WTC11 (cell line): ENCODE measurements at regions not wholly inside any gene's neighbourhood (a gene's known extent, or its start where the extent isn't known, plus 50 kb on each side); places are given as distances from the start of the nearest gene placed in this dataset.

Experiments
- ATF2 ChIP-seq: sonication (generic); formaldehyde crosslinking; IDR thresholded peaks from 2 replicates; pipeline ENCODE4 v1.8.1; 2022; ENCODE audit warnings: low read depth, missing genetic modification reagents, borderline replicate concordance
- CTCF ChIP-seq: fragments of 200-600 bp; IDR thresholded peaks from 2 replicates; pipeline ENCODE4 v1.8.0; 2022; ENCODE audit warnings: antibody characterized with exemption
- E2F1 ChIP-seq: sonication (generic); formaldehyde crosslinking; IDR thresholded peaks from 2 replicates; pipeline ENCODE4 v1.8.0; 2022; ENCODE audit warnings: mild to moderate bottlenecking, missing genetic modification reagents
- IRF2 ChIP-seq: sonication (generic); formaldehyde crosslinking; IDR thresholded peaks from 2 replicates; pipeline ENCODE4 v1.8.0; 2022; ENCODE audit warnings: low read depth, missing genetic modification reagents, borderline replicate concordance
- MXD4 ChIP-seq: fragments of 250-450 bp; sonication (Bioruptor Pico); IDR thresholded peaks from 2 replicates; pipeline ENCODE4 v1.8.0; 2021; ENCODE audit warnings: mild to moderate bottlenecking, moderate library complexity, borderline replicate concordance
- NFYB ChIP-seq: sonication (generic); formaldehyde crosslinking; conservative IDR thresholded peaks from 2 replicates; pipeline ENCODE4 v1.8.0; 2022; ENCODE audit warnings: low read depth, missing genetic modification reagents
- NR2C2 ChIP-seq: sonication (generic); formaldehyde crosslinking; IDR thresholded peaks from 2 replicates; pipeline ENCODE4 v1.8.0; 2022; ENCODE audit warnings: mild to moderate bottlenecking, missing genetic modification reagents
- ZNF121 ChIP-seq: sonication (generic); formaldehyde crosslinking; IDR thresholded peaks from 2 replicates; pipeline ENCODE4 v1.8.0; 2023; ENCODE audit warnings: missing genetic modification reagents
- ZNF416 ChIP-seq: fragments of 250-450 bp; sonication (Bioruptor Pico); IDR thresholded peaks from 2 replicates; pipeline ENCODE4 v1.9.0; 2021; ENCODE audit warnings: mild to moderate bottlenecking, inconsistent platforms
- TF ChIP-seq, protein P1 (sequence below): fragments of 250-450 bp; sonication (Bioruptor Pico); IDR thresholded peaks from 2 replicates; pipeline ENCODE4 v1.8.0; 2021; ENCODE audit warnings: mild to moderate bottlenecking
- TF ChIP-seq, protein P2 (sequence below): sonication (generic); formaldehyde crosslinking; IDR thresholded peaks from 2 replicates; pipeline ENCODE4 v1.8.1; 2023; ENCODE audit warnings: mild to moderate bottlenecking, missing genetic modification reagents
- TF ChIP-seq, protein P3 (sequence below): fragments of 250-450 bp; sonication (Bioruptor Pico); IDR thresholded peaks from 2 replicates; pipeline ENCODE4 v1.9.0; 2021; ENCODE audit warnings: mild to moderate bottlenecking, borderline replicate concordance

DNA sequence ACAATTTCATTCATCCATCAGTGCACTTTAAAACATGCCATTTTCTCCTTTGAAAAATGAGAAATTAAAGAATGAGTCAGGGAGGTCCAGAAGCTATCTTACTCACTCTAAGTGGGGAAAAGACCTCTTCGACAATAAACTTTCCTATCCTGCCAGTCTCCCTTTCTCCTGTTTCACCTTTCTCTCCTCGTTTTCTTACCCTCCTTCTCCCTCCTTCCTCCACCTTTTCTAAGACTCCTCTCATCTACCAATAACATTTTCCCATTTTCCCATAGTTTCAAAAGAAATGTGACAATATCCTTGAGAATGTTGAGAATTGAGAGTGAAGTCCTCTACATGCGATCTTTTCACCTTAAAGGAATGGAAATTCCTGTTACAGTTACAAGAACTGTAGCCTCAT, 450.5 kb upstream of the GRAMD2B start:
- TF ChIP-seq CTCF (no peak), ZNF416 (CRISPR knock-in tag) (no peak), ZNF121 (CRISPR knock-in tag) (no peak), MXD4 (CRISPR knock-in tag) (no peak), NR2C2 (CRISPR knock-in tag) (no peak), E2F1 (CRISPR knock-in tag) (no peak), NFYB (CRISPR knock-in tag) (no peak), ATF2 (no peak), IRF2 (CRISPR knock-in tag) (no peak)
- TF ChIP-seq, protein P1, sequence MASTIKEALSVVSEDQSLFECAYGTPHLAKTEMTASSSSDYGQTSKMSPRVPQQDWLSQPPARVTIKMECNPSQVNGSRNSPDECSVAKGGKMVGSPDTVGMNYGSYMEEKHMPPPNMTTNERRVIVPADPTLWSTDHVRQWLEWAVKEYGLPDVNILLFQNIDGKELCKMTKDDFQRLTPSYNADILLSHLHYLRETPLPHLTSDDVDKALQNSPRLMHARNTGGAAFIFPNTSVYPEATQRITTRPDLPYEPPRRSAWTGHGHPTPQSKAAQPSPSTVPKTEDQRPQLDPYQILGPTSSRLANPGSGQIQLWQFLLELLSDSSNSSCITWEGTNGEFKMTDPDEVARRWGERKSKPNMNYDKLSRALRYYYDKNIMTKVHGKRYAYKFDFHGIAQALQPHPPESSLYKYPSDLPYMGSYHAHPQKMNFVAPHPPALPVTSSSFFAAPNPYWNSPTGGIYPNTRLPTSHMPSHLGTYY = no peak
- TF ChIP-seq, protein P2, sequence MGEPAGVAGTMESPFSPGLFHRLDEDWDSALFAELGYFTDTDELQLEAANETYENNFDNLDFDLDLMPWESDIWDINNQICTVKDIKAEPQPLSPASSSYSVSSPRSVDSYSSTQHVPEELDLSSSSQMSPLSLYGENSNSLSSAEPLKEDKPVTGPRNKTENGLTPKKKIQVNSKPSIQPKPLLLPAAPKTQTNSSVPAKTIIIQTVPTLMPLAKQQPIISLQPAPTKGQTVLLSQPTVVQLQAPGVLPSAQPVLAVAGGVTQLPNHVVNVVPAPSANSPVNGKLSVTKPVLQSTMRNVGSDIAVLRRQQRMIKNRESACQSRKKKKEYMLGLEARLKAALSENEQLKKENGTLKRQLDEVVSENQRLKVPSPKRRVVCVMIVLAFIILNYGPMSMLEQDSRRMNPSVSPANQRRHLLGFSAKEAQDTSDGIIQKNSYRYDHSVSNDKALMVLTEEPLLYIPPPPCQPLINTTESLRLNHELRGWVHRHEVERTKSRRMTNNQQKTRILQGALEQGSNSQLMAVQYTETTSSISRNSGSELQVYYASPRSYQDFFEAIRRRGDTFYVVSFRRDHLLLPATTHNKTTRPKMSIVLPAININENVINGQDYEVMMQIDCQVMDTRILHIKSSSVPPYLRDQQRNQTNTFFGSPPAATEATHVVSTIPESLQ (CRISPR knock-in tag) = no peak
- TF ChIP-seq, protein P3, sequence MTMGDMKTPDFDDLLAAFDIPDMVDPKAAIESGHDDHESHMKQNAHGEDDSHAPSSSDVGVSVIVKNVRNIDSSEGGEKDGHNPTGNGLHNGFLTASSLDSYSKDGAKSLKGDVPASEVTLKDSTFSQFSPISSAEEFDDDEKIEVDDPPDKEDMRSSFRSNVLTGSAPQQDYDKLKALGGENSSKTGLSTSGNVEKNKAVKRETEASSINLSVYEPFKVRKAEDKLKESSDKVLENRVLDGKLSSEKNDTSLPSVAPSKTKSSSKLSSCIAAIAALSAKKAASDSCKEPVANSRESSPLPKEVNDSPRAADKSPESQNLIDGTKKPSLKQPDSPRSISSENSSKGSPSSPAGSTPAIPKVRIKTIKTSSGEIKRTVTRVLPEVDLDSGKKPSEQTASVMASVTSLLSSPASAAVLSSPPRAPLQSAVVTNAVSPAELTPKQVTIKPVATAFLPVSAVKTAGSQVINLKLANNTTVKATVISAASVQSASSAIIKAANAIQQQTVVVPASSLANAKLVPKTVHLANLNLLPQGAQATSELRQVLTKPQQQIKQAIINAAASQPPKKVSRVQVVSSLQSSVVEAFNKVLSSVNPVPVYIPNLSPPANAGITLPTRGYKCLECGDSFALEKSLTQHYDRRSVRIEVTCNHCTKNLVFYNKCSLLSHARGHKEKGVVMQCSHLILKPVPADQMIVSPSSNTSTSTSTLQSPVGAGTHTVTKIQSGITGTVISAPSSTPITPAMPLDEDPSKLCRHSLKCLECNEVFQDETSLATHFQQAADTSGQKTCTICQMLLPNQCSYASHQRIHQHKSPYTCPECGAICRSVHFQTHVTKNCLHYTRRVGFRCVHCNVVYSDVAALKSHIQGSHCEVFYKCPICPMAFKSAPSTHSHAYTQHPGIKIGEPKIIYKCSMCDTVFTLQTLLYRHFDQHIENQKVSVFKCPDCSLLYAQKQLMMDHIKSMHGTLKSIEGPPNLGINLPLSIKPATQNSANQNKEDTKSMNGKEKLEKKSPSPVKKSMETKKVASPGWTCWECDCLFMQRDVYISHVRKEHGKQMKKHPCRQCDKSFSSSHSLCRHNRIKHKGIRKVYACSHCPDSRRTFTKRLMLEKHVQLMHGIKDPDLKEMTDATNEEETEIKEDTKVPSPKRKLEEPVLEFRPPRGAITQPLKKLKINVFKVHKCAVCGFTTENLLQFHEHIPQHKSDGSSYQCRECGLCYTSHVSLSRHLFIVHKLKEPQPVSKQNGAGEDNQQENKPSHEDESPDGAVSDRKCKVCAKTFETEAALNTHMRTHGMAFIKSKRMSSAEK = no peak
